ENCODE measurements at regions not wholly inside any gene's neighbourhood (a gene's known extent, or its start where the extent isn't known, plus 50 kb on each side); places are given as distances from the start of the nearest gene placed in this dataset.

DNA sequence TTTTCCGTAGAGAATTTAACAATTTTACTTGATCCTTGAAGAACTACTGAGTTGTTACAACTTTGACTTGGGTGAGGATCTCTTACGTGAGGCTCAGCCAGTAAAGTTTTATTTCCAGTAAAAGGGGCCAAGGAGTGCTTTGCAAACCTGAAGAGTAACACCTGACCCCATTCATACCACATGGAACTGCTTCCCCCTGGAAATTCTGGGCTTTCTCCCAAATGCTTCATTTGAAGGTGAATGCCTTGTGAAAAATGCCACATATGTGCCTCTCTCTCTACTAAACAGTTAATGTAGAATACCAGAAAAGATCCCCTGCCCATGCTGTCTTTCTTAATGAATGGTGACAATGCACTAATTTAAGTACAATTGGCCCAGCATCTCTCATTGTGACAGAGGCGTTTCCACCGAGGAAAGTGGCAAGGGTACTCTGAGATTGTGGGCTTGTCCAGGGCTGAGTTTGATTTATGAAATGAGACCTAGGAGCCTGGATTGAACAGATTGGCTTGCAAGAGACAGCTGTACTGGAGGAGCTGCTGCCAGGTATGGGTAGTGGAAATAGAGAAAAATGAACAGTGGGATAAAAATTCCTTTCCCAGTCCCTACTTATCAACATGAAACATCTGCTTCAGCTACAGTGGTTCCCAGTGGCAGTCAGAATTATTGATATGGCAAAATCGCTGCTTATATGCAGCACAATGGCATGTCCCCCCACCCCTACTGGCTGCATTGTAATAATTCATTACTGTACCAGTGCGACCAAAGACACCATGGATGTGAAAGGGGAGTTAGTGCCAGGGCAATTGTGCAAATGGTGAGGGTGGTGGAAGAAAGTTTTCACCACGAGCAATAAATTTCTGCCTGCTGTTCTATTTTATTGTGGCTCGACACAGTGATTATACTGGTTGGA is 843.7 kb upstream of the WWC1 start:
- no peak for DNase-seq

DNA sequence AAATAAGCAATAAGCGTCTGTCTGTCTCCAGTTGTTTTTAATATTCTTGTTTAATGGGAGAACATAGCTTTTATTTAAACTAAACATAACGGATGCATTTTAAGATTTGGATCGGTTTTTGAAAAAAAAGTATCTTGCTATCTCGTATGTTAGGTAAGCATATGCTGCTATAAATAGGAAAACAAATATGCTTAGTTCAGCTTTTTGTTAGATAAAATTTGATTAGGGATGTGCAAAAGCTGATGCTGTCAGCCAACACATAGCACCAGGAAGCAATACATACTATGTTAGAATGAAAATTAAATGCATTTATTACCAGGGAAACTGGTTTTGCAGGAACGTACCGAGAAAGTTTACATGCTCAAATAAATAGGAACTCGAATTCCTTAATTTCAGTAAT is 843.1 kb upstream of the WWC1 start:
- DNase-seq: no peak

DNA sequence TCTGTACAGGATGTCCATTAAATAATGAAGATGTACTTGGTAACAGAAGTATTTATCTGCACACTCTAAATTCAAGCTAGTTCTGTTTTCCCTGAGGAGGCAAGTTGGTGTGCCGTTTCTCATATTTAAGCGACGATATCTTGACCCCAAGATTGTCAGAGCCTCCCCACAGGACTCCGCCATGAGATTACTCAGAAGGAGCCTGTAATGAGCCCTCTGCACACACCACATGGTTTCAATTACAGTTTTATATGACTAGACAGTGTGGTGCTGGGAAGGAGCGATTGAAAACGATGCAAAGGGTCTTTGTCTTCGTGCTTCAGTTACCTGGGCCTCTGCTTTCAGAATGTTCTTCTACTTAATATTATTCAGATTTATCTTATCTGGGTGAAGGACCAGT is 840.4 kb upstream of the WWC1 start:
- no peak for DNase-seq

DNA sequence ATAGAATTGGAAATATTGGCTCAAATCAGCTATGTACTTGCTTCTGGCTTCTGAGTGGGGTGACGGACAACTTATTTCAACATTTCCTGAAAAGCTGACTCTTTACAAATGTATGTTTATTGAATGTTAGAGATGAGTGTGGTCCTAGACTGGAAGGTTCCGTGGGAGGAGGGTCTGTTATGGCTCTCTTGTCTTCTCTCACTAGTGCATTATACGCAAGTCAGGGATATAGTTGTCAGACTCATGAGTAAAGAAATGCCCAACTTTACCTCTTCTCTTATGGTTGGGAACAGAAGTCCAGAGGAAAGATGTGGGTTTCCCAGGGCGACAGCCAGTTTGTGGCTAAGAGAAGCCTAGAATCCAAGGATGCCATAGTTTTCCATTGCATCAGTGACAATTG is 839.3 kb upstream of the WWC1 start:
- no peak for DNase-seq

DNA sequence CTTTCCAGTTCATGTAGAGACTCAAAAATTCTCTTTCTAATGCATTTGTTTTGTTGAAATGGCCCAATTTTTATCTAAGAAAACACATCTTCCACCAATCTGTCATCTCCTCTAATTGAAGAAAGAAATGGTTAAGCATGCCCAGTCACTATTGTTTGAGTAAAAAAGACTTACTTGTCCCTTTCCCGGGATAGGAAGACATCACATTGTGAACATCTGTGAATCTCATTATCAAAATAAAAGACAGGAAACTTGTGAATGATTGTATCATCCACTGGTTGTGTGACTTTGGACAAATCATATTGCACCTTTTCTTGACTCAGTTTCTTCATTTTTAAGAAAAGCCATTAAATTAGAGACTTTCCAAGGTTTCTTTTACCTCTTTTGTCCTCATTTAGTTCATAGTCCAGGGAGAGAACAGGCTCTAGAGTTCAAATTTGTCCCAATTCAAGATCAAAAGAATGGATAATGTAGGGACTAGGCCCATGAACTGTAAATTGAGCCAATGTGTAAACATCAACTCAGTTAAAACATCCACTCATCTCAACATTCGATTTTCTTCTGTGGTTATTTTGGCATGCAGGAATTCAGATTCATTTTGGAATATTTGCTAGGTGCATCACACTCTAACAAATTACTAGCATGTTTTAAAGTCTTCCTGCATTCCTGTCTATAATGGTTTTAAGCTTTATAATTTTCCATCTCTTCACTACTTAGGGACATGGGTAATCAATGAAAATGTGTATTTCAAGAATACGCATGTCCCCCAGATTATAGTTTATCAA is 838.0 kb upstream of the WWC1 start:
- DNase-seq: no peak

DNA sequence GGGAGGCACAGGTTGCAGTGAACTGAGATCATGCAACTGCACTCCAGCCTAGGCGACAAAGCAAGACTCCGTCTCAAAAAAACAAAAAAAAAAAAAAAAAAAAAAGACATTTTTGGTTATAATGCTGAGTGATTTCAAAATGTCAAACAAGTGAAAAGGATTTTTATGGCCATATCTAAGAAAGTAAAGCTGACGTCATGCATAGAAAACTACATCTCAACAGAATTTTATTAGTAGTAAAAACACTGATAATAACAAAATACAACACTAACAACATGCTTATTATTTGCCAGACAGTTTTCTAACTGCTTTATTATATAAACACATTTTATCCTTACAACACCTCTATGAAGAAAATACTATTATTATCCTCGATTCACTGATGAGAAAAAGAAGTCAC is 833.0 kb upstream of the WWC1 start:
- DNase-seq: no peak

DNA sequence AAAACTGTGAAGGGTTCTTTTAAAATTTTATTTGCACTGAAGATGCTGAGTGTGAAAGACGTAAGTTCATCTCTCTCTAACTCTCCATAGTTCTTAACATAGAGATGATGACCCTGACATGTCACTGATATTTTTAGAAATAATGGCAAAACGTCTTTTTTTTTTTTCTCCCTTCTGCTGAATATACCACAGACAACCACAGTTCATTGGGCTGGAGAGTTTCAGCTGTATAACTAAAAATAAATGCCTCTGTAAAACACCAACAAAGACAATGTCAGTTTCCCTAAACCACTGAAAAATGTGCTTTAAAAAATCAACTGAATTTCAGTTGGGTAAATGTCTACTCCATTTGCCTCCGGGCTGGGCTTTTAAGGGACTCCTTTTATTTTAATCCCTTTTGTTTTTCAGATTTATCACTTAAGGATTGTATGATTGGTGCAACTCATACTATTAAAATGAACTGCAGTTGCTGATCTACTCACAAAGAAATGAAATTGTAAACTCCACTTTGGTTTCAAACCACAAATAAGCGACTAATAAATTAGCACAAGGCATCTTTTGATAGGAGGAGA is 830.9 kb upstream of the WWC1 start:
- DNase-seq: no peak

DNA sequence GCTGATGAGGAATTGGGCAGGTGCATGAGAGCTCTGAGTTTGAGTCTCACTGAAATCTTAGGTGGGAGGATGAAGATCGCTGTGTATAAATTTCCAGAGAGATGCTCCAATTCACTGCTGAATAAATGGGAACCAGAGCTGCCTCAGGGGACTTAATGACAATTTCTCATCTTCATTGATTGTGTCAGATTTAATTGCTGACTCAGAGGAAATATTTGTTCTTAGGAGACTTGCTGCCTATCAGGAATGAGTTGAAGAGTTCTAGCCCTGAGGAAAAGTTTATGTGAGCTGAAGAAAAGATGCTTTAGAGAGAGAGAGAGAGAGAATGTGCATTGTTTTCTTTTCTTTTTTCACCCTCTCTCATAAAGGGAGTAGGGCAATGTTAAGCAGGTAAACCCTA is 827.5 kb upstream of the WWC1 start:
- DNase-seq: no peak

DNA sequence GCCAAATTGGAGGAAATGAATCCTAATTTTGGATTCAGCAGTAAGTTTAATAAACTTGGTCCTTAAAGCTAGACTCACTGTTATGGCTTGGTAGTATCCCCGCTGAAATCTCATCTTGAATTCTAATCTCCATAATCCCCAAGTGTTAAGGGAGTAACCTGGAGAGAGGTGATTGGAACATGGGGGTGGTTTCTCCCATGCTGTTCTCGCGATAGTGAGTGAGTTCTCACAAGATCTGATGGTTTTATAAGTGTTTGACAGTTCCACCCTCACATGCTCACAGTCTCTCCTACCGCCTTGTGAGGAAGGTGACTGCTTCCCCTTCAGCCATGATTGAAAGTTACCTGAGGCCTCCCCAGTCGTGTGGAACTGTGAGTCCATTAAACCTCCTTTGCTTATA is 824.5 kb upstream of the WWC1 start:
- no peak for DNase-seq

DNA sequence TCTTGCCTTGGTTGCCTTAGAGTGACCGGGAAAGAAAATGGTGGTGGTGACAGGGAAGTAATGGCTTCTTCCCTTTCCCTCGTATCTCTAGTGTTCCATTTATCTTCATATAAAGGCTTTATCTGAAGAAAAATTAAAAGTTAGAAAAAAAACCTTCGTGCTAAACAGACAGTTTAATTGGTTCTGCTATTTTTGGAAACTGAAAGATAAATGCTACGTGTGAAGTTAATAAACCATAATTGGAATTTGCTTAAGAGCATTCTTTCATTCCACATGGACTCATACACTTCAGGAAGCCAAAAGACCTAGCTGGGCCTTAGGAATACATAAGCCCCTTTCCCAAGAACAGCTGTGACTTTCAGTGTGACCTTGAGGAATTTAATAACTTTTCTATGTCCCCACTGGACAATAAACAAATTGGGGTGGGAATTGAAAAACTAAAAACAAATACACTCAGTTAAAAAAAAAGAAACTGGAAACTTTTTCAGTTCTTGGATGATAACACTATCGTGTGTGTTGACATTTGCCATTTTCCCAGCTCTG is 818.8 kb upstream of the WWC1 start:
- no peak for DNase-seq

DNA sequence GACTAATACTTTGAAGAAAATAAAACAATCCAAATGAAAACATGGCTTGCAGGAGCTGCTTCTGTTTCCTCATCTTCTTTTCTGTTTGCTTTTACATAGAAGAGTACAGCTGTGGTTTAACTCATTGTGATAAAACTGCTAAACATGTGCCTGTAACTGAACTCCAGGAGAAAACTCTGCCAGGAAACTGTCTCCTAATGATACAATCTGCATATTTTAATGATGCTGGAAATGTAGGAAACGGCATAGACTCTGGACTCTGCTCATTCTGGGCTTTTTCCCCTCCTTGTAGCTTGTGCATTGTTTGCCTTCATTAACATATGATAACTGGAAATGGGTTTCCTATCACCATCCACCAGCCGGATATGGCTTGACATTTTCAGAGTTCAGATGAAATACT is 813.3 kb upstream of the WWC1 start:
- DNase-seq: no peak

DNA sequence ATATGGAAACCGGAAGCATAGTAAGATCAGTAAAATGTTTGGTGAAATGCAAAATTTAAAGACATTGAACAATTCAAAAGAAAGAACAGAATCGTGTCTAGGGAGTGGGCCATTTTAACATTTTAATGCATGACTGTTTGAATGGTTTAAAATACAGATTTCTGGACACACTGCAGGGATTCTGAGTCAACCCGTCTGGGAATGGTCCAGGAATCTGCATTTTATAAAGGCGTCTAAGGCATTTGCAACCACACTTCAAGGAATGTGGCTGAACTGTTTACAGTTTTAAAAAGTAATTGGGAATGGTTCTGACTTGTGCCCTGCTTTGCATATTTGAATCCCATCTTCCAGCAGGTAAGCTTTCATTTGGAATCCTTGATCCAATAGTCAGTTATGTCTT is 811.7 kb upstream of the WWC1 start:
- no peak for DNase-seq

DNA sequence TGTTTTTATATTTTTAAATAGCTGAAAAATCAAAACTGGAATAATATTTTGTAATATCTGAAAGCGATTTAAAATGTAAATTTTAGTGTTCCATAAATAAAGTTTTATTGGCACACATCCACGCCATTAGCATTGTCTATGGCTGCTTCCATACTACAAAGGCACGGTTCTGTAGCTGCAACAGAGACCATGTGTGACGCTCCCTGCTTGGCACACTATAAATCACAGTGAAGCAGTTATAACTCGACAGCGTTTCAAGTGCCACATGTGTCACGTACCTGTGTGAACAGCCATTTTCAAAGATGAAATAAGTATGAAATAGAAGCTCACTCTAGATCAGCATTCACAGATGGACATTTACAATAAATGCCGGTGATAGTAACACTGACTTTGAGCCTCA is 810.1 kb upstream of the WWC1 start:
- DNase-seq: no peak

DNA sequence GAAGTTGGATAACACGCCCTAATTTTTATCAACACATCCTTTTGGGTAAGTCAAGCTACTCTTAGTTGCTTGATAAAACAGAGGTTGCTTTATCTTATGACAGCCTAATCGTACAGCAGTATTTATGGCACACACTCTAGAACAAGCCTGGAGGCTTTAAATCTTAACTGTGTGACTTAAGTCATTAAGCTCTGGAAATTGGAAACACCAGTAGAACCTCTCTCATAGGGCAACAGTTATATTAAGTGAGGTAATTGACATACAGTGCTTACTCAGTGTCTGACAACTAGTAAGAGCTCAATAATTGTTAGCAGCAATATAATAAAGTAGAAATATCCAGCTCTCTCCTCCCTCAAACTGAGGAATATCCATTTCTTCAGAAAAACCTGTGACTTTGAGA is 808.9 kb upstream of the WWC1 start:
- no peak for DNase-seq

DNA sequence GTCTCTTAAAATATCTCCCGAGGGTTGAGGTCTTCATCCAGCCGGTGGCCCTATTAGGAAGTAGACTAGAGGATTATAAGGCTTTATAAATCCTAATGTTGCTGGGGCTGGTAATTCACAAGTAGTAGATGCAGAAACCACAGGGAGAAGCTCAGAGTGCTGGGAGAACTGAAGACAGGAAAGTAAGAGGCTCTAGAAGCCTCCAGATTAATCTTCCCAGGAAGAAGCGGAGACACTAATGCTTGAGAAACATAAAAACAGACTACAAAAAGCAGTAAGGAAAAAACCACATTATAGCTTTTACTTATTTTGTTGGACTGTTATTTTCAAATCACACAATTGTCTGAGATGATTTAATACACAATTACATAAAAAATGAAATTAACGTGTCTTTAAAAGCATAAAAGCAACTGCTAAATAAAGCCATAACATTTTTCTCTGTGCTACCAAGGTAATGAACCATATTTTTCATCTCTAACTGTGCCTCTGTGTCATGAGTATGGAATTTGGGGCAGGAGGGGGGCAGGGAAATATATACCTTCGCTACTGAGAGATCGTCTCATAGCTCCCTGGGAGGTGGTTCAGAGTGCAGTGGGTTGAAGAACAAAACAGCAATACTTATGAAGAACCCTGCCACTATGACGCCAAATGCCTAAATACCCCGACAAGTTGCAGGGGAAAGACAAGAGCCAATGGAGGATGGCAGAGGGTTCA is 806.2 kb upstream of the WWC1 start:
- no peak for DNase-seq

DNA sequence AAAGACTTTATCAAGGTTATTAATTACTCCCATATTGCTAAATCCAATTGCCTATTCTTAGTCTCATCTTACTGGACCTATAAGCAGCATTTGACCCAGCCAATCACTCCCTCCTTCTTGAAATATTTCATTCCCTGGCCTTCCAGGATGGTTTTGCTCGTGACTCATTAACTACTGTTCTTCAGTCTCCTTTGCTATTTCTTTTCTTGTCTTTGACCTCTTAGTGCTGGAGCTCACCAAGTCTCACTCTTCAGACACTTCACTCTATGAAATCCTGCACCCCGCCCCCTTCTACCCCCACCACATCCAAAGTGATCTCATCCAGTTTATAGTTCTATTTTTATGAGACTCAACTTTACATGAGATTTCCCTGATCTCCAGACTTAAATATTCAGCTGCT is 803.1 kb upstream of the WWC1 start:
- no peak for DNase-seq

DNA sequence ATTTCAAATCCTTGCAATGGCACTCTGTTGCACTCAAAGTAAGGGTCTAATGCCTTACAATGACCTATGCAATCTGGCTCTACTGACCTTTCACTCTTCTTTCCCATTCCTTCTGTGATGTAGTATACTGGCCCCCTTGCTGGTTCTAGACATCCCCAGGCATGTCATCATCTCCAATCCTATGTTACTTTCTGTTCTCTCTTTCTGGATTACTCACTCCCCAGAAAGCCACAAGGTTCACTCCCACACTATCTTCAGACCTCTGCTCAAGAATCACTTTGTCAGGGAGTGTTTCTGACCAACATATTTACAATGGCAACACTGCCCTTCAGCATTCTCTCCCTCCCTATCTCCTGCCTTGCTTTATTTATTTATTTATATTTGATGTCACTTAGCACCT is 802.2 kb upstream of the WWC1 start:
- no peak for DNase-seq

DNA sequence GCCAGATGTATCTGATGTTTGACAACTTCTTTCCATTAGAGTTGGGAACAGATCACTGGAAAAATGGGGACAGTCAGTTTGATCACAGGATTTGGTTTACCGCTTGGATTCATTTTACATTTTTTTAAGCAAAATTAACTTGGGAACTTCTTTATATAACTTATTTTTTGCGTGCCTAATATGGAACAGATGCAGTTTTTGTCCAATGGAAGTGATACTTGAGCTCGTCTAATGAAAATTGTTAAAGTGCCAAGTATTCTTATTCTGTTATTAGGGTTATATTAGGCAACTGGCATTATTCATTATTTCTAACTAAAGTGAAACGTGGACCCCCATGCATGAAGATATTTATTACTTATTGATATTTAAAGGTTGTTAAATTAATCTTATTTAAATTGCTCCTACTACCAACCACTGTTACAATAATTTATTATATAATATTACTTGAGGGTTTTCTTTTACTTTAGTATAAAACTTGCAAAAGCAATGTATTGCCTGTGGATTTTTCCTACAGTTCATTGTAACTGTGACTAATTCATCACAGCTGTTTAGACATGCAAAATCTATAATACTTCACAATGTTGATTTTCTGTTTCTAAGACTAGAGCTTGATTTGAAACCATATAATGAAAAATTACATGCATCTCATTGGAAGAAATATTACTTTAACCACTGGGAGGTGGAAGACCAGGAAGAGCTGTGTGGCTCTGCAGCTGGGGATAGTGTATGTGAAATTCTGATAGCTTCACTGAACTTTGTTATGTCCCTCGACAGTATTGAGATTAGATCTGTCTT is 787.3 kb upstream of the WWC1 start:
- no peak for DNase-seq

DNA sequence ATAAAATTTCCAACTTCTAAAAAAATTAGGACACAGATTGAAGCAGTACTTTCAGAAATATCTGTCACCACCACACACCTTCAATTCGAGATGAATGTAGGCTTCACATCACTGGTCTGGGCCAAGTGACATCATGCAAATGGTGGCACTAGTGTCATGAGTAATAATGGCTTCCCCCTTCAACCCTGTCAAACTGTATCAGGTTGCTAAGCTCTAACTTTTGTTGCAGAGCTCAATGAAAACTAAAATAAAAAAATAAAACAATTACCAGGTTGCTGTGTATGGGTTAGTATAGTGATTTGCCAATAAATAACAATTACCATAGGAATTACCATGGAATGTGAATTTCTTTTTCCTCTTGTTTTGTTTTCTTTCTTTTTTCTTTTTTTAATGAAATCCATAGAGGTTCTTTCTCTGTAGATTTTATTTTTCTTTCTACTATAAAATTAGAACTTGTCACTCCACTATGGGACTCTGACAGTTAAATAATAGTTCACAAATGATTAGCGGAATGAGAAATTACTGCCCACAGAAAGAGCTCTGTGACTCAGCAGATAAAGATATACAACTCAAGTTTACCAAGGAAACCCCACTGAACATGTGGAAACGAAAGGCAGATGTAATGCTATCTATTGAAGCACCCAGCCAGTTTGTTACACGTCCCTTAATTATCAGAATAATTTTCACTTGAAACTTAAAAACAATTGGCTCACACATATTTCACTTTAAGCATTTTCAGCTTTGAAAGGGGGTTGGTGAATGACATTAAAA is 783.8 kb upstream of the WWC1 start:
- DNase-seq: no peak

DNA sequence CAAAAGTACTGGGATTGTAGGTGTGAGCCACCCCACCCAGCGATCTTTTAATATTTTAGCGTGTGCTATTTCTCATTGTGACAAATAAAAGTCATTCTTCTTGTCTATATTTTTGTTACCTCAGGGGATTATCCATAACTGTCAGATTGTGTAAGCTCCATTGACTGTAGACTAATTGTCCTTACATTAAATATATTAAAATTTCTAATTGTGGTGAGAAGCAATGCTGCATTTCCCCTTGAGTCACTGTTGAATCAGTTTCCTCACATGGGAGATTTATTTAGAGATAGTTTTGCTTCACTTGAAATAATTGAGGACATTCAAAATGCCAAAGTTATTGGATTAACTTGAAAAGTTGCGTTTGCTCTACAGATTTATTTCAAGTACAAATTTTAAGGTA is 782.4 kb upstream of the WWC1 start:
- DNase-seq: no peak

DNA sequence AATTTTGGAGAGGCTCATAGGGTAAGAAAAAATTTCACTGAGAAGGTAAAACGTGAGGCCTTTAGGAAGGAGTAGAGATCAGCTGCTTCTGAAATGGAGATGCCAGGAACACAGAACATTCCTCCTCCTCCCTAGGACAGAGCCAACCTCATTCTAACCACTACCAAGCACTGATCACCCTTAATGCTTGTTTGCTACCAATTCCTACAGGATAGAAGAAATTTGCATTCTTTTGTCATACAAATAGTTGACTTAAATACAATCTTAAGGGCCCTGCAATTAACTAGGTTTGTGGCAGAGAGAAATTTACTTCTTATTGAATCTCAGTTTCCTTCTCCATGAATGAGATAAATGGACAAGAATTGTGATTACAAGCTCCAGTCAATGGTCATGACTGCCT is 780.2 kb upstream of the WWC1 start:
- DNase-seq: no peak
